Astrocyte of the hippocampus (primary cell): ENCODE measurements at regions not wholly inside any gene's neighbourhood (a gene's known extent, or its start where the extent isn't known, plus 50 kb on each side); places are given as distances from the start of the nearest gene placed in this dataset.

Experiments used
- DNase-seq: peaks from one replicate; pipeline ENCODE4 v3.0.0; 2011; ENCODE audit warnings: low read depth, low spot score

DNA sequence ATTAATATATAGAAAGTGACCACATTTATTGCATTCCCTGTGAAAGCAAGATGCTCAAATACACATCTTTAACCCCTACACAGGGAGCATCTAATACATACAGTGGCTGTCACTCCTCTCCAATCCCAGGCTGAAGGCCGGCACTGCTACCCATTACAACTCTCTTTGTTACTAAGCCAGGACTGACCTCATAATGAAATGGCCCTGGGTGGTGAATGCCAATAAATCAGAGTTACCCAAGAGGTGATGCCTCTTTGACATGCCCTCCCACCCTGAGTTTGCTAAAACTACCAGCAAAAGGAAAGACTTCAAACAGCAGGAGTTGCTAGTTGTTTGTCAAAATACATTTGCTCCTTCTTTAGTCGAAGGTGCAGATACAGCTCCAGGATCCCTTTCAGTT lies 214.2 kb downstream of the FOXA2 start:
- no peak for DNase-seq

GRCh38 chr20:22369100-22369499 lies 215.3 kb downstream of the FOXA2 start:
- no peak for DNase-seq

DNA sequence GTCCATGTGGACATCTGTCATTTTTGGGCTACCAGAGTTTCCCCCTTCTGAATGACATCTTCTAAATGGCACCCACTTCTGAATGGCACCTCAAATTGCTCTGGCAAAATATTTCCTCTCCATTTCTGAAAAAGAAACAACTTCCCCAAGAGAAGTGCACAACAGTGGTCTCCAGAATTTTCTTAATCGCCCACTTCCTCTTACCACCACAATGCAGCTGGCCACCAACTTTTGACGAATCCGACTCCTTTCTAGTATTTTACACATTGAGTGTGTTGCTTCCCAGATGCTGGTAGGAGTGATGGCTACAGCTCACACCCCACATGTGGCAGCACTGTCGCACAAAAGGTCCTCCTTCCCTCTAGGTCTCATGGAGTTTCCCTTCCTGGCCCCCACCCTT lies 216.1 kb downstream of the FOXA2 start:
- no peak for DNase-seq

DNA sequence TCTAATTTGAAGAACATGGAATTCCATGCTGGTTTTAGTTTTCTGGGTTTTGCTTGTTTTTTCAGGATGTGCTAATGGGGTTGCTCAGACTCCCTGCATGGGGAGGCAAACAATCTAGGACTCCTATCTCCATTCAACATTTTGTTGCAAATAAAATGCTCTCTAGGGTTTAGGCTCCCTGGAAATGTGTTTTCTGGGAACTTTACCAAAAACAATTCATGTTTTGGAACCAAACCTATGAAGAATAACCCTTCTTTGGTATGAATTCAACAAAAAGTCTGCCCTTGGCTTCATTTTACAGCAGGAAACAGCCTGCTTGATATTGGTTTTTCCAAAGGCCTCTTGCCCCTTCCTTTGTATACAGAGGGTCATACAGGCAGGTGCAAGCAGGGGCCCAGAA lies 217.7 kb downstream of the FOXA2 start:
- DNase-seq, result no peak

- no peak for DNase-seq
These were observed 229.7 kb downstream of the FOXA2 start for GRCh38 chr20:22354647-22355046.

- no peak for DNase-seq
These were observed 230.8 kb downstream of the FOXA2 start for GRCh38 chr20:22353586-22353985.

DNA sequence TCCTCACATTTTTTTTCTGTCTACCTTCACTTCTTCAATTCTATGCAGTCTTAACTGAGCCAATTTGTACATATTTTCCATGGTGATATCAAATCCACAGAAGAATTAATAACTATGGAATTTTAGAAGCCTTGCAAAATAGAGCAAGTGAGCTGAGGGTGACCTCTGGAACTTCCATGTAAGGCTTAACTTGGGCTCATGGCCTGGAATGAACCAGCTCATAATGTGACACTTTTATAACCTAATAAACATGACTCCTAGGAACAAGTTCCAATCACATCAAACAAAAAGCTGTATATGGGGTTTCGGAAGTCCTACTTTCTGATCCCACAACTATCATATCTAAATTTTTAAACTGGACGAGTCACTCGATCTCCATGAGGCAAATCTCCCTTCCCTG lies 232.4 kb downstream of the FOXA2 start:
- no peak for DNase-seq

- no peak for DNase-seq
These were observed 233.7 kb downstream of the FOXA2 start for GRCh38 chr20:22350624-22351023.

DNA sequence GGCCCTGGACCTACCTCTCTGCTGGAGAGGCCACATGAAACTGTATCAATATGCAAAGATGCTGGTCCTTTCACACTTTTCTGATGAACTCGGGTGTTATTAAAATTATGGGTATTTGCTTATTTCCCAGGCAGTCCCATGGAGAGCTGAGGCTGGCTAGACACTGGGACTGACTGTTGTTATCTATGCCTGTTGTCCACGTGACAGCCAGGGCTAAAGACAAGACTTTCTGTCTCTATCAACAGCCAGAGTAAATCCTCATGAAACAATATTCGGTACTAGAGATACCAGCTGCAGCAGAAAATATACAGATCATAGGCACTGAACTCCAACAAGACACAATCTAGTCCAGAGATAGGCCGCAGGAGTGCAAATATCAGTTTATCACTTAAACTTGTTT lies 236.4 kb downstream of the FOXA2 start:
- DNase-seq, result no peak

DNA sequence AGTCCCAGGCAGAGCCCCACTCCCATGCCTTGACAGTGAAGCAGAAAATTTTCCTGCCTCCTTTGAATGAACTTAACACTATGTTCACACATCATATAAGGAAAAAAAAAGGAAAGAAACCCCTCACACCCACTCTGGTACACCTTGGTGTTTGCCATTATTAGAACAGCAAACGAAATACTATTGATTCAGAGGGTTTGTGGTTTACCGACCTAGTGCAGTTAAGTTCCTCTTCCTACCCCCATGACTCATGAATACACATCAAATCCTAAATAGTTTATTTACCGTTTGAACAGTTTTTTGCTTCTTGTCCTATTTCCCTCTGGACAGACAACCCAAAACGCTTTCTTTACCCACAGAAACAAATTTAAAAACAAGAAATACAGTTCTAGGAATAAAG lies 237.7 kb downstream of the FOXA2 start:
- no peak for DNase-seq

DNA sequence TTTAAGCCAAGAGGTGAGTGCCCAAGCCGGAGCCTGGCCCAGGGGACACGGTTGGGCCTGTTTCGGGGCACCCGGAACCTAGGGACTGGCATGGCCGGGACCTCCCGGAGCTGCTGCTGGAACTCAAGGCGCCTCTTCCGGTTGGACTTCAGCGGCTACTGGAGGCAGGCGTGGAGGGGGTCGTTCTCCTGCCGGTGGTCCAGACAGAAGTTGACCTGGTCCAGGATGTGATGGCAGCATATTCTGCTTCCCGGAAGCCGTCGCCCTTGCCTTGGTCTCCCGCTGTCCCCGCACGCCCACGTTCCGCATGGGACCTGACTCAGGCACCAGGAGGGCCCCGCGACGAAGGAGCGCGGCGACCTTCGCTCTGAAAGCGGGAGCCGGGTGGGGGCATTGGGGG lies 240.8 kb downstream of the FOXA2 start:
- no peak for DNase-seq

- DNase-seq, result no peak
These were observed 242.0 kb downstream of the FOXA2 start for GRCh38 chr20:22342410-22342809.

DNA sequence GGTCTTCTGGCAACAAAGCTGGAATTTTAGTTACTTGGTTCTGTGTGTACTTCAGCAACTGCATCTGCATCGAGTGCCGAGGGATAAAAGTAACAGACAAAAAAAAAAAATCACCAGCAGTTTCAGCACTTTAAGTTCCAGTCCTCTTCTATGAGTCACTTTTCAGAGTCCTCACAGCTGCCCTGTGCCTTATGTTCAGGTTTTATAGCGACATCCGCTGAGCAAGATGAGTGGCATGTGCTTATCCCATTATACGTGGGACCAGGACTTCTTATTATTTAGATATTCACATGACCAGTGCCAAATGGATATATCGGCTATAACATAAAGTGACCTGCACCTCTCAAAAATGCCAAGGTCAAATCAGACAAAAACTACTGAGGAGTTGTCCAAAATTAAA lies 242.9 kb downstream of the FOXA2 start:
- DNase-seq, result no peak

GRCh38 chr20:22339946-22340345 lies 244.4 kb downstream of the FOXA2 start:
- DNase-seq, result no peak

DNA sequence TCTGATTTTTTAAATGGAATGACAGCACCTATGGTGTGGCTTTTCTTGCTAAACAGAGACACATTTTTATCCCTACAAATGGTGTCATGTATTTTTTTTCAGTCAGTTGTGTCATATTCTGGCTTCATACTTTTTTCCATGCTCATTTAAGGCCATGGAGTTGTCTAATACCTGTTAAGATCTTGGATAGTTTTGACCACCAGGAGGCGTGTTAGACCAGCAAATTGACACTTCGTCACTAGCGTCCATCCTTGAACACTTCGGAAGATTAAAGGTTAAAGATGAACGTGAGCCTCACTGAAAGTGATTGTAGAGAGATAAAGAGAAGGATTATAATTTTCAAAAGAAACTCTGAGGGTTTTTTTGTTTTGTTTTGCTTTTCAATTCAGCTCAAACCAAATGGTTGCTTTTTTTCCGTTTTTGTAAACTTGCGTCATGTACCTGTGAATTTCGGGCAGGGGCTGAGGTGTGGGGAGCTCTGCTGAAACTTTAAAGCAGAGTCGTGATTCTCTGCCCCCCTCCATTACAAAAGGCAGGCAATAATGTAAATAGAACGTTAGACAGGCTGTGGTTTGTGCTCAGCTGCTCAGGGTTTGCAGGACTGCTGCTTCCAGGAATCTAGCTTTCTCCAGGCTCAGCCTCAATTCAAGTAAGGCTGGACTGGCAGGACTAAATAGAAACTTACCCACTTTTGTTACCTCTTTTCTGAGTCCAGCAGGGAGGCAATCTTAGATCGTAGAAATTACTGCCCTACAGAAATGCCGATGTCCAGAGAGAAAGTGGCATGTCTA lies 245.1 kb downstream of the FOXA2 start:
- peak; percentile 67 for DNase-seq

GRCh38 chr20:22338140-22338708 lies 246.1 kb downstream of the FOXA2 start:
- DNase-seq, result no peak

DNA sequence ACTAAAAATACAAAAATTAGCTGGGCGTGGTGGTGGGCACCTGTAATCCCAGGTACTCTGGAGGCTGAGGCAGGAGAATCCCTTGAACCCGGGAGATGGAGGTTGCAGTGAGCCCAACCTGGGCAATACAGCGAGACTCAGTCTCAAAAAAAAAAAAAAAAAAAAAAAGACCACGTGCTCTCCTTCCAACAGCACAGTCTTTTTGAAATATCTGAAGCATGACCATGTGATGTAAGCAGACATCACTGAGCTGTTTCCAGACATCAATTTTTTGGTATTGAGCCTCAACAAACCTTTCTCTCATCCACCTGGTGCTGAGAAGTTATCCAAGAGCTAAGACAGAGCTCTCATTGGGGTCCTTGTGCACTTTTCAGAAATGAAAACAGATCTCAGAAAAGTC lies 249.2 kb downstream of the FOXA2 start:
- DNase-seq, result no peak

- peak; percentile 64 for DNase-seq
These were observed 250.4 kb downstream of the FOXA2 start for GRCh38 chr20:22333885-22334545.

GRCh38 chr20:22324505-22324904 lies 259.9 kb downstream of the FOXA2 start:
- no peak for DNase-seq

DNA sequence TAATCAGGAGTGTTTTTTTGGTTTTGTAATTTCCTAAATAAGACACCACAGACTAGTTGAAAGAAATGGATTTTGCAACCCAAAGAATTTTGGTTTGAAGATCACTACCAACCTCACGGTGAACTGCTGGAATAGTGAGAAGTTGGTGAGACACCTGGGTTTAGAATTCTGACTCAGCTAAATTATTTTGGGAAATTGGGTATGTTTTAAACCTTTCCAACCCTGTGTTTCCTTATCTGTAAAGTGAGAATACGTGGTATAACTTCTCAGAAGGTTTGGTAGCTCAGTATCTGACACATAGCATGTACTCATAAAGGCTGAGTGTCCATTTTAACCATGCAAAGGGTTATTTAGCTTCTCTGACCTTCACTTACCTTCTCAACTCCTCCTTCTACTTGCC lies 261.9 kb downstream of the FOXA2 start:
- no peak for DNase-seq

DNA sequence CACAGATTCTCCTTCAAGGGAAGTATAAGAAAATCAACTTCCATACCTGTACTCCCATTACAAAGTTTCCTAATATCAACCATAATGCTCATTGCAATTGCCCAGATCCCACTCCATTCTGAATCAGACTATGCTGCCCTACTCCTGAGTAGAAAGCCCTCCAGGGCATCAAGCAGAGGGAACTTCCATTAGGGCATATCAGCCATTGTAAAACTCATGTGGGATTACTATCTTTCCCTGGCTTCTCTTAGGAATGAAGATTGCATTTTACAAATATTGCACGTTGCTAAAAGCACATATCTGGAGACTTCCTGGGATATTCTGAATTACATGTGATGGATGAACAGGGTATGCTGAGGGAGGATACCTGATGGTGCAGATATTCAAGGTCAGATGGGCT lies 263.2 kb downstream of the FOXA2 start:
- DNase-seq, result no peak

DNA sequence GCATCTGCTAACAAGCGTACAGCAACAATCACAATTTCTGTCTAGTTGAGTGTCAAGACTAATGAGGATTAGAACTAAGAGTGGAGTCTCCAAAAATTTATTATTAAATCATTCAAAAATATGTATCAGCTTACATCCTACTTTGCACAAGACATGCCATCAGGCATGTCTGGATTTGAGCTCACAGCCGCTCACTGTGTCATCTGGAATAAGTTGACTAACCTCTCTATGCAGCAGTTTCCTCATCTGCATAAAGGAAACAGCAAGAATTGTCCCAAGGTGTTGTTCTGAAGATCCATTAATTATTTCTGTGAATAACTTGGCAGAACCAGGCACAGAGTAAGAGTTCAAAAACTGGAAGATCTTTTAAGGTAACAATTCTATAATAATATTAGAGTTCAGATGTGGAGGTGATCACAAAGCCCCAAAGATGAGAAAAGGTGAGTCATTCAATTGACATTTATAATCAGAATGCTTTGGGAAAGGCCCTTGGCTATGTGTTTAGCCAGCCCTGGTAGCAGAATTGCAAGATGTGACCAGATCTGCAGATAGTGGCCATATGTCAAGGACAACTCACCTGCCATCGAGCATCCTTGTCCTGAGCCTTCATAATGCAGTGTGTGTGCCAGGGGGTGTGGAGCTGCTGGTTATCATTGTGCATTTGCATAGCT lies 264.0 kb downstream of the FOXA2 start:
- DNase-seq, result no peak

DNA sequence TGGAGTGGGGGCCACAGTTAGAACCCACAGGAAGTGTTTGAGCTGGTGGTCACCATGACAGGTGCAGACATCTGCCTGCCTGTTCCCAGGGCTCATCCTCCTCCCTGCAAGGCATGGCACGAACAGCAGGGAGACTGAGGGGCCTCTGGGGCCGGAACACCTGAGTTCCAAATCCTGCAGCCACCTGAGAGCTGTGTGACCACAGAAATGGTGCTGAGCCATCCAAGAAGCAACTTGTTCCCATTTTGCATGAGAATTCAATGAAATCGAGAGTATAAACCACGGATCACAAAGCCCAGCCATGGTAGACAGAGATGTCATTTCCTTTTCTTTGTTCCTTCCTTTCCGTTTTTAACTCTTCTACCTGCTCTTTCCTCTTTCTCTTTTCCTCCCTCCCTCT lies 268.6 kb downstream of the FOXA2 start:
- DNase-seq, result no peak
